ENCODE measurements at regions not wholly inside any gene's neighbourhood (a gene's known extent, or its start where the extent isn't known, plus 50 kb on each side); places are given as distances from the start of the nearest gene placed in this dataset.

GRCh38 chr4:16344853-16345252, 118.6 kb upstream of the TAPT1 start:
- H3K14ac ChIP-seq (ENCODE audit: insufficient read length), result no peak overlapping the region
- no peak overlapping the region for H3K9ac ChIP-seq (replicated peaks in 1 of 4; ENCODE audit: extremely low read depth in 1 of 4, low read depth in 3 of 4, low read length in 3 of 4)
- 84% methylated on average over 1 of the region's 1 CpG; no CpG with 5 or more reads in 1 of the 2 experiments for WGBS, 2 experiments (ENCODE audit: extremely low coverage in 1 of 2, insufficient coverage in 1 of 2, insufficient read length in 1 of 2, insufficient replicate concordance in 2 of 2, low coverage in 1 of 2, low lambda C conversion rate in 2 of 2, missing lambda C conversion rate in 1 of 2)
- H4K5ac ChIP-seq (ENCODE audit: insufficient read length, low read depth, low read length), result no peak overlapping the region
- H3K4ac ChIP-seq (replicated peaks; ENCODE audit: insufficient read length, low read depth, low read length), result no peak overlapping the region
- no peaks in the 10 kb centered on the region for H3K79me2 ChIP-seq (ENCODE audit: control insufficient read depth in 1 of 2, insufficient read depth in 2 of 2, low read length in 2 of 2)
- no peak overlapping the region for H2BK120ac ChIP-seq (replicated peaks; ENCODE audit: low read depth, low read length)
- FAIRE-seq, result no peak
- H2AK5ac ChIP-seq (ENCODE audit: low read depth, low read length), result no peak overlapping the region
- H2BK12ac ChIP-seq (ENCODE audit: low read depth, low read length), result no peak overlapping the region
- POLR2A ChIA-PET (ENCODE audit: partially characterized antibody), result no interaction called here
- H3K4me1 ChIP-seq (replicated peaks in 1 of 4; ENCODE audit: control insufficient read depth in 3 of 4, insufficient read depth in 4 of 4, low read length in 3 of 4), result no peaks in the 10 kb centered on the region
- H3K27ac ChIP-seq (ENCODE audit: low read depth, low read length), result no peak overlapping the region
- no peak overlapping the region for H3K4me3 ChIP-seq (ENCODE audit: extremely low read depth in 1 of 4, insufficient read depth in 2 of 4, low read depth in 3 of 4, low read length in 4 of 4)
- no peak overlapping the region for H3K23ac ChIP-seq (ENCODE audit: insufficient read length)
- no peak overlapping the region for H2BK5ac ChIP-seq (ENCODE audit: low read depth, low read length)
- H3K36me3 ChIP-seq (ENCODE audit: control insufficient read depth in 2 of 4, insufficient read depth in 4 of 4, low read length in 3 of 4), result no peaks in the 10 kb centered on the region
- H3K27me3 ChIP-seq (replicated peaks in 1 of 4; ENCODE audit: control insufficient read depth in 3 of 4, extremely low read depth in 1 of 4, insufficient read depth in 3 of 4, low read length in 3 of 4), result no peaks in the 10 kb centered on the region
- no peaks in the 10 kb centered on the region for H3K9me3 ChIP-seq (ENCODE audit: insufficient read depth in 2 of 2, low read depth in 1 of 2, low read length in 1 of 2)
- no peak overlapping the region for H2BK20ac ChIP-seq (ENCODE audit: low read length)
- H3K18ac ChIP-seq (ENCODE audit: extremely low read depth, low read length), result no peak overlapping the region
- no peaks in the 10 kb centered on the region for H3K79me1 ChIP-seq (ENCODE audit: low read depth, low read length)
- no peaks in the 10 kb centered on the region for H3K23me2 ChIP-seq (ENCODE audit: low read depth, low read length)
- H3K4me2 ChIP-seq (ENCODE audit: insufficient read depth in 1 of 2, low read depth in 2 of 2, low read length in 2 of 2), result no peak overlapping the region
- no peak overlapping the region for H3K56ac ChIP-seq (replicated peaks; ENCODE audit: insufficient read length, low read depth, low read length)
- H4K20me1 ChIP-seq (replicated peaks in 1 of 2; ENCODE audit: control insufficient read depth in 1 of 2, insufficient read depth in 2 of 2, low read length in 2 of 2), result no peaks in the 10 kb centered on the region
- TF ChIP-seq SRF (IDR thresholded peaks at IDR 0.05; ENCODE audit: low read depth, low read length) (no peak), ATF3 (IDR thresholded peaks at IDR 0.05; ENCODE audit: insufficient read depth, low read depth, low read length) (no peak), PHF8 (conservative IDR thresholded peaks at IDR 0.05; ENCODE audit: low read depth, low read length) (no peak), MAX (IDR thresholded peaks at IDR 0.05) (no peak), EGR1 (IDR thresholded peaks at IDR 0.05; ENCODE audit: borderline replicate concordance, low read depth, low read length) (no peak)
- H4K8ac ChIP-seq (ENCODE audit: extremely low read depth, insufficient read depth, low read length), result no peak overlapping the region
- CTCF ChIA-PET (ENCODE audit: partially characterized antibody), result interaction anchor here (0.5 to 0.9 kb wide), 2 partner anchors 8 to 261 kb away, joined by 3 to 5 read pairs; no protein-coding TSS in a partner anchor
- no peak overlapping the region for H2BK15ac ChIP-seq (ENCODE audit: low read length)
- no peak for DNase-seq (ENCODE audit: low read depth in 1 of 2, low spot score in 2 of 2)
- H4K91ac ChIP-seq (replicated peaks; ENCODE audit: insufficient read length, low read length), result no peak overlapping the region
- H2AFZ ChIP-seq (ENCODE audit: low read length), result no peak overlapping the region
